ENCODE measurements at regions not wholly inside any gene's neighbourhood (a gene's known extent, or its start where the extent isn't known, plus 50 kb on each side); places are given as distances from the start of the nearest gene placed in this dataset.
A peak's percentile ranks its signal among the peaks of the same experiment; 100 is the strongest.

GRCh38 chr1:201608635-201609395 is 69.9 kb downstream of the NAV1 start:
- intact Hi-C loops (cut with DNase I): no loop called here
- ATAC-seq (peak; percentile 67), DNase-seq (ENCODE audit: missing footprints) (no peak)

- intact Hi-C loops (cut with DNase I): no loop called here
- DNase-seq (ENCODE audit: missing footprints): no peak
- no peak for ATAC-seq
These were observed 70.9 kb downstream of the NAV1 start for GRCh38 chr1:201609661-201610318.

- intact Hi-C loops (cut with DNase I): no loop called here
- no peak for ATAC-seq
- no peak for DNase-seq (ENCODE audit: missing footprints)
These were observed 71.9 kb downstream of the NAV1 start for GRCh38 chr1:201610858-201611257.

- DNase-seq (ENCODE audit: missing footprints) (no peak), ATAC-seq (no peak)
- intact Hi-C loops (cut with DNase I): no loop called here
These were observed 73.7 kb downstream of the NAV1 start for GRCh38 chr1:201612645-201613044.

GRCh38 chr1:201614262-201615015 is 75.5 kb downstream of the NAV1 start:
- ATAC-seq: peak; percentile 73
- no peak for DNase-seq (ENCODE audit: missing footprints)
- intact Hi-C loops (cut with DNase I): no loop called here

- no peak for DNase-seq (ENCODE audit: missing footprints)
- no peak for ATAC-seq
- intact Hi-C loops (cut with DNase I): no loop called here
These were observed 78.2 kb downstream of the NAV1 start for GRCh38 chr1:201617157-201617556.

- no peak for ATAC-seq
- no peak for DNase-seq (ENCODE audit: missing footprints)
- intact Hi-C loops (cut with DNase I): no loop called here
These were observed 79.5 kb downstream of the NAV1 start for GRCh38 chr1:201618389-201618788.

- DNase-seq (ENCODE audit: missing footprints): no peak
- no peak for ATAC-seq
- intact Hi-C loops (cut with DNase I): no loop called here
These were observed 80.0 kb downstream of the NAV1 start for GRCh38 chr1:201618905-201619304.

GRCh38 chr1:201619513-201619912 is 80.6 kb downstream of the NAV1 start:
- intact Hi-C loops (cut with DNase I): no loop called here
- ATAC-seq: no peak
- DNase-seq (ENCODE audit: missing footprints): no peak

- intact Hi-C loops (cut with DNase I): no loop called here
- ATAC-seq (no peak), DNase-seq (ENCODE audit: missing footprints) (no peak)
These were observed 83.4 kb downstream of the NAV1 start for GRCh38 chr1:201622353-201622752.

GRCh38 chr1:201622824-201623223 is 83.9 kb downstream of the NAV1 start:
- DNase-seq (ENCODE audit: missing footprints) (no peak), ATAC-seq (no peak)
- intact Hi-C loops (cut with DNase I): no loop called here

GRCh38 chr1:201624741-201625225 is 85.9 kb downstream of the NAV1 start:
- intact Hi-C loops (cut with DNase I): no loop called here
- no peak for ATAC-seq
- no peak for DNase-seq (ENCODE audit: missing footprints)

- intact Hi-C loops (cut with DNase I): no loop called here
- ATAC-seq (no peak), DNase-seq (ENCODE audit: missing footprints) (no peak)
These were observed 86.4 kb downstream of the NAV1 start for GRCh38 chr1:201625226-201625761.

- no peak for ATAC-seq
- intact Hi-C loops (cut with DNase I): no loop called here
- no peak for DNase-seq (ENCODE audit: missing footprints)
These were observed 86.9 kb downstream of the NAV1 start for GRCh38 chr1:201625851-201626251.

- DNase-seq (ENCODE audit: missing footprints) (no peak), ATAC-seq (no peak)
- intact Hi-C loops (cut with DNase I): no loop called here
These were observed 87.8 kb downstream of the NAV1 start for GRCh38 chr1:201626629-201627275.

GRCh38 chr1:201628490-201628889 is 89.6 kb downstream of the NAV1 start:
- DNase-seq (ENCODE audit: missing footprints) (no peak), ATAC-seq (no peak)
- intact Hi-C loops (cut with DNase I): no loop called here

GRCh38 chr1:201630582-201630981 is 91.7 kb downstream of the NAV1 start:
- DNase-seq (ENCODE audit: missing footprints): no peak
- intact Hi-C loops (cut with DNase I): no loop called here
- no peak for ATAC-seq

- no peak for ATAC-seq
- intact Hi-C loops (cut with DNase I): no loop called here
- no peak for DNase-seq (ENCODE audit: missing footprints)
These were observed 92.1 kb downstream of the NAV1 start for GRCh38 chr1:201631037-201631436.

GRCh38 chr1:201632364-201632952 is 93.5 kb downstream of the NAV1 start:
- intact Hi-C loops (cut with DNase I): no loop called here
- no peak for ATAC-seq
- no peak for DNase-seq (ENCODE audit: missing footprints)
